NCI-H1436 (cell line): ENCODE measurements at regions not wholly inside any gene's neighbourhood (a gene's known extent, or its start where the extent isn't known, plus 50 kb on each side); places are given as distances from the start of the nearest gene placed in this dataset.
"Not testable (repeated sequence)": the region's sequence is repeated elsewhere in the genome, so short reads cannot be mapped to it uniquely, and the experiment has no call there.

Experiments used
- DNase-seq: peaks from one replicate; lab custom pipeline; 2025; lab: John Stamatoyannopoulos, UW

DNA sequence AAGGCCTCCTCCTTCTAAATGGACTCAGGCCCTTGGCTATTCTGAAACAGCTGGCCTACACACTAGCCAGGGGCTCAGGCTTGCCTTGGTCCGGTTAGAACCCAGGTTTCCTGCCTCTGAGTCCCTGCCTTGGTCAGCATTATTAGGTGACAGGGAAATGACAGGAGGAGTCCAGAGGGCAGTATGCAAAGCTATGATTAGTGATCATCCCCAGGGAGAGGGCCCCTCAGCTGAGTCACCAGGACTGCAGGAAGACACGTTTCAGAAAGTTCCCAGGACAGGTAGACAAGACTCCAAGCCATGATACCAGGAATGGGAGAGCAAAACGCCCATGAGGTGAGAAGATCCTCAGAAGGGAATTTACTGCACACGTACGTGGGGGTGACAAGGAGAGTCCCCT lies 301.1 kb upstream of the COBL start:
- no peak for DNase-seq

DNA sequence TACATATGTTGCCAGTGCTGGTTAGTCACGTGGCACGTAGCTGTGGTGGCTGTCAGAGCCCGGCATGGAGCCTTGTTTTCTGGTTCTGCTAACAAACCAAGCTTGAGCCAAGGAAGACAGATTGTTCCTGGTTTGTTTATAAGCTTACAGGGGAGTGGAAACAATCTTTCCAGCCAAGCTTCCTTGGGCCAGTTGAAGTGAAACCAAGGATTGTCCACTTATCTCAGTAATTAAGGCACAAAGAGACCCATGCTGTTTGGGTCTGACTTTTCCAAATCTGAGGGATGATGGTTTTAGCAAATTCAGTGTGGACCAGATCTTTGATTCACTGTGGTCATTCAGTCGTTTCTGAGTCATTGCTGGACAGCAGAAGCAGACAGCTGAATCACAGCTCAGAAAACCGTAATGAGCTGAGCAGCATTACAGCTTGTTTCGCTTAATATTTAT lies 297.3 kb upstream of the COBL start:
- no peak for DNase-seq

- DNase-seq = no peak
These were observed 295.3 kb upstream of the COBL start for GRCh38 chr7:51611937-51612336.

GRCh38 chr7:51607447-51607846 lies 290.8 kb upstream of the COBL start:
- DNase-seq = no peak

GRCh38 chr7:51606601-51607154 lies 290.1 kb upstream of the COBL start:
- no peak for DNase-seq

DNA sequence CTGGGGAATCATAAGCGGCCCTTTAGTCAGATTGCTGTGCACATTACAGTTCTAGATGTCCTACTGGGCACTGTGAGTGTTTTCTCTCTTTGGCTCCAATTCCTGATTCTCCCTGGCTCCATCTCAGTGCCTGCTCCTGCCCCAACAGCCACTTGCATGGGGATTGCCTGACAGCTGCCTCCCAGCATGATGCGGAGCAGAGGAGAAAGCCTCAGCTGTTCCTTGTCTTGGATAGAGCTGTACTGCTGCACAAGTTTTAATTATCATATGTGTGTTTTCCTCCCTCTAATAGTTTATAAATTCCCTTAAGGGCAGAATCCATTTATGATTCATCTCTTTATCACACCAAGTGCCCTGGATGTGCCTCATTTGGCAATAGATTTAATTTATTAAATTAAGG lies 285.8 kb upstream of the COBL start:
- DNase-seq = no peak

DNA sequence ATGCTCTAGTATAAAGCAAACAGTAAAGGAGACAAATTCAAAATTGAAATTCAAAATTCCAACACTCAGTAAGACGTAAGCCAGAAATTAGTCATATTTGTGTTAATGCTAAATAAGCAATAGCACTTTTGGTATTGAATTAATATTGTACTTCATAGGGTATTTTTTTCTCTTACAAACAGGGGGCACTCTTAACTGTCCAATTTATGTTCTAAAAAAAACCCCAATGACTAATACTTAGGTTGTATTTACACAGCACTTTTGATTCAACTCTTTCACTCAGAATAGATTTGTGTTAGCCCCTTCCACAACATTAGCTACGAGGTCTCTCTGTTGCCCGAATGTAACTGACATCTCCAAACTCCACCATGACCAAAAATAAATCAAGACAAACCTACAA lies 284.9 kb upstream of the COBL start:
- no peak for DNase-seq

GRCh38 chr7:51599935-51600334 lies 283.3 kb upstream of the COBL start:
- not testable (repeated sequence) for DNase-seq

- no peak for DNase-seq
These were observed 277.0 kb upstream of the COBL start for GRCh38 chr7:51593628-51594027.

DNA sequence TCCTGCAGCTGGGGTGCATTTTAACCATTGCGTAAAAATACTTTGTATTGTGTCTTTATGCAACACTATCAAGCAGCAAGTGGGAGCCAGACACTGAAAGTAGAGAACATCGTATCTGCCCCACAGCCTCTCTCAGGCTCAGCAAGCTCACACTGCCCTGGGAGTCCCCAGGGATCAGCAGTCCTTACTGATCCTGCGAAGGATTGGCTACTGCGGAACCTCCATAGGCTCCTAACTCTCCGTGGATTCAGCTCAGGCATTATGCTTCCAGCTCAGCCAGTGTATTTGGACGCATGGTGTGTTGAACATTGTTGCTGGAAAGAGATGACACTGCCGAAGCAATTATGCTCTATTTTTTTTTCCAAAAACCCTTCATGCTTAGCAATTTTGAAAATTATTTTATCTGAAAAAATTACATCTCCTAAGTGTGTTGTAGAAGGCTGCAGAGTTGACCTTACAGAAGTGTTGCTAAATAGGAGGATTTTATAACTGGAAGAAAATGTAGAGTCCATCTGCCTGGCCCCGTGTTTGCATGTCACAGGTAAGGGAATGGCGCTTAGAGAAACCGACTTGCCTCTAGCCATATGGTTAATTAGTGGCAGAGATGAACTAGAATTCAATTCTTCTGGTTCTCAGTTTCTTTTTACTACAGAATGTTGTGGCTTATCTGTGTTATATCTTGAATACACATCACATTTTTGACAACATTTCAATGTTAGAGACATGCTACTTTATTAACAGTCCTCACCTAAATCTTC lies 276.4 kb upstream of the COBL start:
- no peak for DNase-seq

DNA sequence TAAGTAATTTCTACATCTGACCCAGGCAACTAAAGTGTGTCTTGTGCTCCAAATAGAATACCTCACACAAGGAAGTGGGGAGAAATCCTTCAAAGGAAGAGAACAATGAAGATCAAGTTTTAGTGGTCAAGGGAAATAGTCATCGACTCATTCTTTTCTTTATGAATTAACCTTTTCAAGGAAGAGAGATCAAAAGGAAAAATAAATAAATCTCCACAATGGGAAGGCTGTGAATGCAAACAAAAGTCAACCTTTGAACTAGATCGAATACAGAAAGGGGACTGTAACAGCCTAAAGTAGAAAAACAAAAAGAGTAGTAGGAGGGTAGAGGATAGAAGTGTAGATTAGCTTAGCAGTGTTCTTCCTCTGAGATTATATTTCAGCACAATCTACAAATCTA lies 274.6 kb upstream of the COBL start:
- no peak for DNase-seq

DNA sequence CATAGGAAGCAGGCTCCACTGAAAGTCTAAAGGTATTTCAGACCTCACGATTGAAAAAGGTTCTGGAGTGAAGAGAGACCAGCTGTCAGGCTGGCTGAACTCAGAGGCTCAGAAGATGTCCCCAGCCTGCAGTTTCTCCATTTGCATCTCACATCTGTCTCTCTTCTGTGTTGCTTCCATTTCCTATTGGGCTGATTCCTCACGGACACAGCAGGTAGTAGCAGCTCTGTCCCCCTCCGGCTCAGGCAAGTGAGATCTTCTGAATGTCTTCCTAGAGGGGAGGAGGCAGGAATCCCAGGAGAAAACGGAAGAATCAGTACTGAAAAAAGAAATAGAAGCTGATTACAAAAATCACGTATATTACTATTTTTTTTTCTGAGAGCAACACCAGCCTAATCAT lies 274.1 kb upstream of the COBL start:
- no peak for DNase-seq

GRCh38 chr7:51589111-51589510 lies 272.5 kb upstream of the COBL start:
- DNase-seq = no peak

GRCh38 chr7:51587604-51588003 lies 271.0 kb upstream of the COBL start:
- DNase-seq = no peak

DNA sequence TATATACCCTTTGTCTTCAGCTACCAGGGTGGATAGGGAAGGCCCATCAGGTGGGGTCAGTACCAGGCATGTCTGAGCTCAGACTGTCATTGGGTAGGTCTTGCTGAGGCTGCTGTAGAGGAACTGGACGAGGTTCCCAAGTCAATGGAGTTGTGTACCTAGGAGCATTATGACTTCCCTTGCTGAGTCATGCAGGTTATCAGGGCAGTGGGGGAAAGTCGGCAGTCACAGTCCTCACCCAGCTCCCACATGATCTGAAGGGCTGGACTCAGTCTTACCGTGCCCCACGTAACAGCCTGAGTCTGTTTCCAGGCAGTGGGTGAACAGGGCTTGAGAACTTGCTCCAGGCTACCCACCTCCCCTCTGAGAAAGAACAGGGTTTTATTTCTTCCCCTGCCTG lies 260.8 kb upstream of the COBL start:
- DNase-seq = no peak

DNA sequence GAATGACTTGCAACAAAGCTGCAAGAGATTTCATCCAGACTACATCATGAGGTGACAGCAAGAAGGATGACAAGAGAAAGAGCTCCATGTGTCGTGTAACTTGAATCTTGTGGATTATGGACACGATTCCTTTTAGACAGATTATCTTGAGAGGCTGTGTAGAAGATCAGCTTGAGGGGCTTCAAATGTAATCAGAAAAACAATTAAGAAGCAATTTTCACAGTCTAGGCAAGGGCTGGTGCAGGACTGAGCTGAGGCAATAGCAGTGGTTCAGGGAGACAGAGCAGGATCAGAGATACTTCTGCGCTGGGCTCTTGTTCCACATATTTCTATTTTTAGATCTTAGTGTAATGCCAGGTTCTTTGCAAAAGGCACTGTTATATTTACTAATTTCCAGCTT lies 253.0 kb upstream of the COBL start:
- no peak for DNase-seq

DNA sequence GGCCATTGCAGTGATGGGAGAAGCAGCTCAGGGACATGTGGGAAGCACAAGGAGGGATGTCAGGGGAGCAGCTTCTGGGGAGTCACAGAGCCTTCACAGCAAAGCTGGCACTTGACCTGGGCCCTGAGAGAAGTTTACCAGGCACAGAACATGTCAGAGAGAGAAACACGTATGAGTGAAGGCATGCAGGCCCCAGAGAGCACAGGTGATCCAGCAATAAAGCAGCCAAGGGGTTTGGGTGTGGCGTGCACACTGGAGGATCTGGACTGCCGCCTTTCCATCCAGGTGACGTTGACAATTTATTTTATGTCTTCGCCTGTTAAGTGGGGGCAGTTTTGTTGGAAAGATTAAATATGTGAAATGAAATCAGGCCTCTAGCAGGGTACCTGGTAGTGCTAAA lies 252.6 kb upstream of the COBL start:
- DNase-seq = no peak

- DNase-seq = no peak
These were observed 234.5 kb upstream of the COBL start for GRCh38 chr7:51551070-51551469.

DNA sequence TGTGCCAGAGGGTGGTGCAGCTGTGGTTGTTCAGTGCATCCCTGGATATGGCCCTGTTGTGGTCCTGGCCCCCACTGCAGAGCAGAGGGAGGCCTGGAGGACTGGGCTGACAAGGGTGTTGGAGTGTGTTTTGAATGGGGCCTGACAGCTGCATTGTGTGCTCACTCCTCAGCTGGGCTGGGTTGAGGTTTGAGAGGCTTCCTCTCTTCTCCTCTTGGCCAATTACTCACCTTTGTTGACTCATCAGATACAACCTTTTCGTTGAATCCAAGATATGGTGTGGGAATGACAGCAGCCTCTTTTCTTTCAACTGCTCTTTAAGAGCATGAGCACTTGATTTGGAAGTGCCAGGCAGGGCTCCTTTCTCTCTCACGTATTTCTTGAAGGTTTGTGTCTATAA lies 228.5 kb upstream of the COBL start:
- DNase-seq = no peak

- no peak for DNase-seq
These were observed 227.4 kb upstream of the COBL start for GRCh38 chr7:51543801-51544553.

- DNase-seq = not testable (repeated sequence)
These were observed 224.3 kb upstream of the COBL start for GRCh38 chr7:51540906-51541305.

DNA sequence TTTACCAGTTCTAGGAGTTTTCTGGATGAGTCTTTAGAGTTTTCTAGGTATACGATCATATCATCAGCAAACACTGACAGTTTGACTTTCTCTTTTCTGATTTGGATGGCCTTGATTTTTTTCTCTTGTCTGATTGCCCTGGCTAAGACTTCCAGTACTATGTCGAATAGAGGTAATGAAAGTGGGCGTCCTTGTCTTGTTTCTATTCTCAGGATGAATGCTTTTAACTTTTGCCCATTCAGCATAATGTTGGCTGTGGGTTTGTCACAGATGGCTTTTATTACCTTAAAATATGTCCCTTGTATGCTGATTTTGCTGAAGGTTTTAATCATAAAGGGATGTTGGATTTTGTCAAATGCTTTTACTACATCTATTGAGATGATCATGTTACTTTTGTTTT lies 223.2 kb upstream of the COBL start:
- DNase-seq = no peak

DNA sequence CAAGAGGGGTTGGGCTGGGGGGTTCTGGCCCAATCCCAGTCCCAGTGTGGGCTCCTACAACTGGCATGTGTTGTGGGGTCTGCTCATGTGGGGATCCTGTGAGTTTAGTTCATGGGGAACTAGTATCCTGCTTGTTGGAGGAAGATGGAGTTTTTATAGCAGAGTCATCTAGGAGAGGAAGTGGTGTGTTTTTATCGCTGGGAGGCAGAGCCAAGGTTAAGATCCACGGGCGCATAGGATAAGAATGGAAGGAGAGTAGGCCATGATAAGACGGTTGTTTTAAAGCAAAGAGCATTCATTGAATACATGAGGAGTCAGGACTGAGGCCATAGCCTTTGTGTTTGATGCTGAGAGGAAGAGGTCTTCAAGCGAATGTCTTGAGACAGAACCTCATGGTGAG lies 211.6 kb upstream of the COBL start:
- DNase-seq = no peak
